ENCODE measurements at regions not wholly inside any gene's neighbourhood (a gene's known extent, or its start where the extent isn't known, plus 50 kb on each side); places are given as distances from the start of the nearest gene placed in this dataset.

- 7% methylated on average over 9 of the region's 10 CpGs for WGBS (ENCODE audit: missing lambda C conversion rate)
- Histone ChIP-seq H3K9me3 (peaks cover 3% of the 10 kb centered on the region; the same call in 1 of the 3 replicates), H3K4me2 (peak overlapping the region; percentile 64), H3K27ac (peak overlapping the region; percentile 60 to 87), H3K4me1 (peaks cover 39% of the 10 kb centered on the region), H3K4me3 (peak overlapping the region; percentile 16)
- peak; percentile 78 to 83 for DNase-seq (ENCODE audit: low read depth in 1 of 2, low spot score in 1 of 2)
- POLR2A ChIA-PET, result interaction anchor here (1.3 to 1.4 kb wide), 2 partner anchors 27 to 104 kb away, joined by 6 to 7 read pairs; no protein-coding TSS in a partner anchor
- TF ChIP-seq NR3C1 (IDR thresholded peaks at IDR 0.05), result no peak
- no peak for TF ChIP-seq POLR2A (IDR thresholded peaks at IDR 0.05; ENCODE audit: low read length)
- TF ChIP-seq RAD21 (conservative IDR thresholded peaks at IDR 0.05 in 1 of 2, IDR thresholded peaks at IDR 0.05 in 1 of 2), result no peak; a peak in 1 of 5 replicates
- peak; percentile 35; the same call in 1 of the 2 replicates for TF ChIP-seq GATA3 (IDR thresholded peaks at IDR 0.05; ENCODE audit: borderline replicate concordance)
- TF ChIP-seq JUN (IDR thresholded peaks at IDR 0.05), result peak in 1 of 2 experiments; percentile 57; a peak in 1 of 5 replicates
- 0 out of 2 replicates have a peak, but pooled peaks have one; percentile 11 for TF ChIP-seq HOXB13 (CRISPR knock-in tag; IDR thresholded peaks at IDR 0.05; ENCODE audit: low read depth)
- TF ChIP-seq FOSB (CRISPR knock-in tag; IDR thresholded peaks at IDR 0.05), result no peak
- CTCF ChIA-PET, result interaction anchor here (0.8 to 1.2 kb wide), 5 partner anchors 11 to 329 kb away, joined by 3 to 4 read pairs (median 4); no protein-coding TSS in a partner anchor
- ATAC-seq, result peak; percentile 84 to 85
- no peak for FAIRE-seq
Observed at GRCh38 chr1:243943671-243944428, 93.8 kb upstream of the AKT3 start.

- ChIA-PET CTCF (interaction anchor here (0.9 to 1.0 kb wide), 3 partner anchors 10 to 331 kb away, joined by 3 to 4 read pairs (median 4); no protein-coding TSS in a partner anchor), POLR2A (interaction anchor here (0.6 kb wide), 1 partner anchor 233 kb away, joined by 4 read pairs; no protein-coding TSS in a partner anchor)
- no peak for FAIRE-seq
Observed at GRCh38 chr1:243942196-243943150, 92.4 kb upstream of the AKT3 start.

GRCh38 chr1:243940451-243940850 is 90.4 kb upstream of the AKT3 start:
- ChIA-PET POLR2A (no interaction called here), CTCF (no interaction called here)
- TF ChIP-seq RNF2 (IDR thresholded peaks at IDR 0.05; ENCODE audit: borderline replicate concordance, low read depth), result no peak
- TF ChIP-seq POLR2A (IDR thresholded peaks at IDR 0.05; ENCODE audit: low read length), result no peak
- no peak for TF ChIP-seq TFCP2L1 (CRISPR knock-in tag; IDR thresholded peaks at IDR 0.05)
- TF ChIP-seq HMGXB4 (CRISPR knock-in tag; IDR thresholded peaks at IDR 0.05; ENCODE audit: borderline replicate concordance), result no peak
- no peak for TF ChIP-seq HEYL (CRISPR knock-in tag; IDR thresholded peaks at IDR 0.05)
- TF ChIP-seq HES2 (IDR thresholded peaks at IDR 0.05), result no peak
- no peak for TF ChIP-seq RAD21 (conservative IDR thresholded peaks at IDR 0.05 in 1 of 2, IDR thresholded peaks at IDR 0.05 in 1 of 2)
- no peak for TF ChIP-seq ZNF302 (CRISPR knock-in tag; IDR thresholded peaks at IDR 0.05)
- TF ChIP-seq GATA3 (IDR thresholded peaks at IDR 0.05; ENCODE audit: borderline replicate concordance), result no peak
- TF ChIP-seq RARB (CRISPR knock-in tag; IDR thresholded peaks at IDR 0.05), result no peak
- TF ChIP-seq POLR2AphosphoS2 (conservative IDR thresholded peaks at IDR 0.05; ENCODE audit: low read length), result no peak
- no peak for TF ChIP-seq NR3C1 (IDR thresholded peaks at IDR 0.05)
- no peak for TF ChIP-seq HOXB13 (CRISPR knock-in tag; IDR thresholded peaks at IDR 0.05; ENCODE audit: low read depth)
- TF ChIP-seq JUN (IDR thresholded peaks at IDR 0.05), result no peak
- TF ChIP-seq RFX5 (IDR thresholded peaks at IDR 0.05), result no peak
- no peak for TF ChIP-seq ZFP36 (IDR thresholded peaks at IDR 0.05; ENCODE audit: borderline replicate concordance, partially characterized antibody)
- TF ChIP-seq E2F6 (IDR thresholded peaks at IDR 0.05; ENCODE audit: borderline replicate concordance, low read depth), result no peak
- TF ChIP-seq MAX (IDR thresholded peaks at IDR 0.05), result no peak
- TF ChIP-seq SREBF2 (IDR thresholded peaks at IDR 0.05), result no peak

More at GRCh38 chr1:243942196-243943150, 92.4 kb upstream of the AKT3 start:
- TF ChIP-seq BHLHE40 (IDR thresholded peaks at IDR 0.05; ENCODE audit: low read depth, low read length) (no peak), POLR2AphosphoS2 (conservative IDR thresholded peaks at IDR 0.05; ENCODE audit: low read length) (no peak), MYC (IDR thresholded peaks at IDR 0.05; ENCODE audit: borderline replicate concordance, low read length) (no peak), NPAS2 (CRISPR knock-in tag; IDR thresholded peaks at IDR 0.05; ENCODE audit: borderline replicate concordance) (no peak), EHMT2 (IDR thresholded peaks at IDR 0.05; ENCODE audit: low read depth) (no peak), PBX3 (IDR thresholded peaks at IDR 0.05) (no peak), MAZ (IDR thresholded peaks at IDR 0.05; ENCODE audit: borderline replicate concordance, low read depth, low read length) (no peak), NR3C1 (IDR thresholded peaks at IDR 0.05) (no peak), SMC3 (IDR thresholded peaks at IDR 0.05) (no peak), TFCP2L1 (CRISPR knock-in tag; IDR thresholded peaks at IDR 0.05) (no peak), ZSCAN20 (CRISPR knock-in tag; IDR thresholded peaks at IDR 0.05) (no peak)
- H3K4me1 ChIP-seq, result peaks cover 42% of the 10 kb centered on the region
- H3K27ac ChIP-seq, result peak overlapping the region; percentile 60 to 87
- H3K4me2 ChIP-seq, result peak overlapping the region; percentile 64; the same call in 1 of the 3 replicates
- ATAC-seq (no peak), DNase-seq (ENCODE audit: low read depth in 1 of 2, low spot score in 1 of 2) (no peak)
- H3K9me3 ChIP-seq, result peaks cover 3% of the 10 kb centered on the region; the same call in 1 of the 3 replicates
- WGBS (ENCODE audit: missing lambda C conversion rate), result 93% methylated on average over 18 of the region's 18 CpGs
- no peak overlapping the region for H3K4me3 ChIP-seq

More at GRCh38 chr1:243940451-243940850, 90.4 kb upstream of the AKT3 start:
- DNase-seq (ENCODE audit: low read depth in 1 of 2, low spot score in 1 of 2) (no peak), FAIRE-seq (no peak), ATAC-seq (no peak)
- H3K9me3 ChIP-seq, result peaks cover 3% of the 10 kb centered on the region; the same call in 1 of the 3 replicates
- peak overlapping the region; percentile 70 to 87; a peak in 5 of 6 replicates for H3K27ac ChIP-seq
- no peak overlapping the region for H3K4me3 ChIP-seq
- peaks cover 37% of the 10 kb centered on the region for H3K4me1 ChIP-seq
- WGBS (ENCODE audit: missing lambda C conversion rate), result 85% methylated on average over 6 of the region's 6 CpGs
- no peak overlapping the region for H3K4me2 ChIP-seq
